Endothelial cell of umbilical vein (primary cell): ENCODE measurements at regions not wholly inside any gene's neighbourhood (a gene's known extent, or its start where the extent isn't known, plus 50 kb on each side); places are given as distances from the start of the nearest gene placed in this dataset.

Source experiments
- BruUV-seq: library from RNA; stranded (reverse); fragments of 400-500 nt; replicated peaks from 2 replicates; lab custom pipeline; 2021; lab: Mats Ljungman, UMichigan
- CTCF ChIA-PET: fragments of 300-600, 350-600 bp; sonication (Branson Sonifier 250); formaldehyde crosslinking; loops from one replicate; lab custom pipeline; 2021; ENCODE audit warnings: antibody characterized with exemption, inconsistent platforms; lab: Charles Lee
- POLR2A ChIA-PET: fragments of 300-600, 350-600 bp; sonication (Branson Sonifier 250); formaldehyde crosslinking; loops from one replicate; lab custom pipeline; 2021; ENCODE audit warnings: antibody characterized with exemption, inconsistent platforms; lab: Charles Lee
- DNase-seq: peaks from one replicate; pipeline ENCODE4 v3.0.0-alpha.2; 2011; ENCODE audit warnings: low read depth, low spot score
- FAIRE-seq: peaks from 2 replicates; lab custom pipeline; 2011; peaks lifted over from hg19 to GRCh38; lab: Jason Lieb, UNC
- H2AFZ ChIP-seq: 2 replicates; pipeline ENCODE4 v1.6.0; 2012; ENCODE audit warnings: low read depth, low read length, control low read depth, inconsistent platforms
- H3K27ac ChIP-seq: 2 replicates; pipeline ENCODE4 v1.5.1; 2011; ENCODE audit warnings: low read depth, mild to moderate bottlenecking, control low read depth, low read length, moderate library complexity; ENCODE audit not compliant: insufficient read depth
- H3K27me3 ChIP-seq, 2 experiments: 2 replicates each; pipeline versions ENCODE4 v1.6.0 to v1.6.1; 2011; ENCODE audit warnings: low read length in 2 of 2, mixed read lengths in 1 of 2; ENCODE audit not compliant: control insufficient read depth in 2 of 2, insufficient read depth in 2 of 2
- H3K36me3 ChIP-seq, 2 experiments: 2 replicates in 1 of 2; 3 replicates in 1 of 2; pipeline ENCODE4 v1.5.1; 2011; ENCODE audit warnings: low read length in 2 of 2, mild to moderate bottlenecking in 1 of 2, moderate library complexity in 1 of 2; ENCODE audit not compliant: control insufficient read depth in 2 of 2, insufficient read depth in 2 of 2; ENCODE audit errors: extremely low read depth in 1 of 2
- H3K4me1 ChIP-seq: 3 replicates; pipeline ENCODE4 v1.5.1; 2011; ENCODE audit warnings: mild to moderate bottlenecking, low read length; ENCODE audit not compliant: control insufficient read depth, insufficient read depth; ENCODE audit errors: extremely low read depth
- H3K4me2 ChIP-seq: 2 replicates; pipeline ENCODE4 v1.6.1; 2011; ENCODE audit warnings: low read length, control low read depth, mixed read lengths; ENCODE audit not compliant: insufficient read depth
- H3K4me3 ChIP-seq, 3 experiments: fragments of 200-600 bp in 1 of 3; sonication (generic), shearing (Covaris generic) in 1 of 3; replicated peaks in 1 of 3; 2 replicates each; pipeline ENCODE4 v1.5.1; 2011 to 2016; ENCODE audit warnings: control low read depth in 3 of 3, low read length in 3 of 3, mild to moderate bottlenecking in 2 of 3, inconsistent platforms in 1 of 3, low read depth in 1 of 3, moderate library complexity in 1 of 3; ENCODE audit not compliant: insufficient read depth in 1 of 3
- H3K79me2 ChIP-seq: 2 replicates; pipeline ENCODE4 v1.6.0; 2012; ENCODE audit warnings: low read length, inconsistent platforms; ENCODE audit not compliant: control insufficient read depth, insufficient read depth
- H3K9ac ChIP-seq: replicated peaks from 2 replicates; pipeline ENCODE3; 2011; ENCODE audit warnings: low read length, control low read depth; ENCODE audit not compliant: insufficient read depth; ENCODE audit errors: extremely low read depth
- H3K9me1 ChIP-seq: replicated peaks from 3 replicates; pipeline ENCODE4 v1.6.0; 2011; ENCODE audit warnings: mild to moderate bottlenecking, low read length; ENCODE audit not compliant: control insufficient read depth, insufficient read depth; ENCODE audit errors: extremely low read depth
- H3K9me3 ChIP-seq: replicated peaks from 2 replicates; pipeline ENCODE4 v1.5.1; 2012; ENCODE audit warnings: low read length, inconsistent platforms; ENCODE audit not compliant: control insufficient read depth, insufficient read depth
- H4K20me1 ChIP-seq: replicated peaks from 2 replicates; pipeline ENCODE3; 2011; ENCODE audit warnings: mild to moderate bottlenecking, low read length; ENCODE audit not compliant: control insufficient read depth, insufficient read depth; ENCODE audit errors: extremely low read depth
- CTCF ChIP-seq, 2 donors: IDR thresholded peaks; 1 replicate in 1 of 2; 2 replicates in 1 of 2; pipeline ENCODE4 v1.5.1; 2011; ENCODE audit warnings: low read length in 2 of 2, mild to moderate bottlenecking in 2 of 2, moderate library complexity in 2 of 2, control low read depth in 1 of 2, inconsistent platforms in 1 of 2, low read depth in 1 of 2; ENCODE audit not compliant: insufficient read depth in 1 of 2; ENCODE audit errors: extremely low read depth in 1 of 2
- EZH2 ChIP-seq: IDR thresholded peaks from 2 replicates; pipeline ENCODE4 v1.6.1; 2012; ENCODE audit warnings: borderline replicate concordance, low read depth, mild to moderate bottlenecking, moderate library complexity, low read length, inconsistent platforms; ENCODE audit not compliant: severe bottlenecking
- JUN ChIP-seq: IDR thresholded peaks from 2 replicates; pipeline ENCODE4 v1.6.1; 2011; ENCODE audit warnings: borderline replicate concordance, low read depth; ENCODE audit not compliant: insufficient read length, insufficient read depth
- MAX ChIP-seq: IDR thresholded peaks from 2 replicates; pipeline ENCODE4 v1.6.1; 2011; ENCODE audit not compliant: insufficient read depth, insufficient read length
- POLR2A ChIP-seq: IDR thresholded peaks from 2 replicates; pipeline ENCODE4 v1.6.1; 2012; ENCODE audit warnings: low read depth, mild to moderate bottlenecking, control low read depth, low read length
- POLR2AphosphoS5 ChIP-seq: IDR thresholded peaks from 2 replicates; pipeline ENCODE4 v1.6.1; 2012; ENCODE audit warnings: low read depth, mild to moderate bottlenecking, control low read depth, low read length, moderate library complexity; ENCODE audit not compliant: insufficient read depth
- dilution Hi-C: fragments of 300-500 bp; cut with MboI; formaldehyde crosslinking; loops from one replicate; pipeline ENCODE4 v1.15.0; 2019; ENCODE audit warnings: low sequenced_read_pairs; ENCODE audit not compliant: extremely low pct_ligation_motif_present
- intact Hi-C: fragments of 100-400 bp; cut with micrococcal nuclease; formaldehyde crosslinking; loops from one replicate; pipeline ENCODE4 v1.10.0; 2022

GRCh38 chr6:40285996-40286395 is 301.2 kb downstream of the LRFN2 start:
- Histone ChIP-seq H3K9ac (no peak overlapping the region), H3K9me3 (no peaks in the 10 kb centered on the region), H4K20me1 (no peaks in the 10 kb centered on the region), H3K79me2 (no peaks in the 10 kb centered on the region), H3K4me3 (no peak overlapping the region), H3K4me1 (no peaks in the 10 kb centered on the region), H3K4me2 (no peak overlapping the region), H3K27me3 (no peaks in the 10 kb centered on the region), H2AFZ (no peak overlapping the region), H3K27ac (no peak overlapping the region), H3K9me1 (no peaks in the 10 kb centered on the region), H3K36me3 (no peaks in the 10 kb centered on the region)
- TF ChIP-seq JUN (no peak), MAX (no peak), CTCF (IDR thresholded peaks at IDR 0.05; ENCODE audit: extremely low read depth in 1 of 2, insufficient read depth in 1 of 2, low read depth in 1 of 2, low read length in 2 of 2) (no peak), POLR2AphosphoS5 (no peak)
- POLR2A ChIA-PET: no interaction called here
- dilution Hi-C loops (no loop called here), intact Hi-C loops (no loop called here)
- CTCF ChIA-PET: no interaction called here
- no peak for FAIRE-seq
- no peak for DNase-seq
- no TSS peak for BruUV-seq

GRCh38 chr6:40285535-40285934 is 301.6 kb downstream of the LRFN2 start:
- H2AFZ ChIP-seq: no peak overlapping the region
- H4K20me1 ChIP-seq: no peaks in the 10 kb centered on the region
- TF ChIP-seq JUN (no peak), POLR2A (no peak), EZH2 (no peak)
- no peak overlapping the region for H3K9ac ChIP-seq
- BruUV-seq: no TSS peak
- no peak overlapping the region for H3K4me2 ChIP-seq
- no peak for DNase-seq
- no peak overlapping the region for H3K4me3 ChIP-seq
- intact Hi-C loops: no loop called here
- ChIA-PET POLR2A (no interaction called here), CTCF (no interaction called here)
- dilution Hi-C loops: no loop called here
- no peaks in the 10 kb centered on the region for H3K79me2 ChIP-seq
- H3K27ac ChIP-seq: no peak overlapping the region
- no peak for FAIRE-seq
- H3K36me3 ChIP-seq: no peaks in the 10 kb centered on the region
- H3K9me3 ChIP-seq: no peaks in the 10 kb centered on the region
- H3K4me1 ChIP-seq: no peaks in the 10 kb centered on the region
- H3K9me1 ChIP-seq: no peaks in the 10 kb centered on the region
- no peaks in the 10 kb centered on the region for H3K27me3 ChIP-seq
